ENCODE measurements at regions not wholly inside any gene's neighbourhood (a gene's known extent, or its start where the extent isn't known, plus 50 kb on each side); places are given as distances from the start of the nearest gene placed in this dataset.

GRCh38 chr4:11548597-11549082 lies 119.9 kb upstream of the HS3ST1 start:
- TF ChIP-seq, protein P1, sequence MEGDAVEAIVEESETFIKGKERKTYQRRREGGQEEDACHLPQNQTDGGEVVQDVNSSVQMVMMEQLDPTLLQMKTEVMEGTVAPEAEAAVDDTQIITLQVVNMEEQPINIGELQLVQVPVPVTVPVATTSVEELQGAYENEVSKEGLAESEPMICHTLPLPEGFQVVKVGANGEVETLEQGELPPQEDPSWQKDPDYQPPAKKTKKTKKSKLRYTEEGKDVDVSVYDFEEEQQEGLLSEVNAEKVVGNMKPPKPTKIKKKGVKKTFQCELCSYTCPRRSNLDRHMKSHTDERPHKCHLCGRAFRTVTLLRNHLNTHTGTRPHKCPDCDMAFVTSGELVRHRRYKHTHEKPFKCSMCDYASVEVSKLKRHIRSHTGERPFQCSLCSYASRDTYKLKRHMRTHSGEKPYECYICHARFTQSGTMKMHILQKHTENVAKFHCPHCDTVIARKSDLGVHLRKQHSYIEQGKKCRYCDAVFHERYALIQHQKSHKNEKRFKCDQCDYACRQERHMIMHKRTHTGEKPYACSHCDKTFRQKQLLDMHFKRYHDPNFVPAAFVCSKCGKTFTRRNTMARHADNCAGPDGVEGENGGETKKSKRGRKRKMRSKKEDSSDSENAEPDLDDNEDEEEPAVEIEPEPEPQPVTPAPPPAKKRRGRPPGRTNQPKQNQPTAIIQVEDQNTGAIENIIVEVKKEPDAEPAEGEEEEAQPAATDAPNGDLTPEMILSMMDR (conservative IDR thresholded peaks at IDR 0.05) = no peak
- no peak for TF ChIP-seq EZH2 (IDR thresholded peaks at IDR 0.05; ENCODE audit: low read depth)

Measured in PC-9 (cell line).